Liver (tissue), 3 donors: ENCODE measurements at regions not wholly inside any gene's neighbourhood (a gene's known extent, or its start where the extent isn't known, plus 50 kb on each side); places are given as distances from the start of the nearest gene placed in this dataset.
"Not testable (repeated sequence)": the region's sequence is repeated elsewhere in the genome, so short reads cannot be mapped to it uniquely, and the experiment has no call there.

Experiments
- JUND ChIP-seq, 2 donors: IDR thresholded peaks; 2 replicates each; pipeline ENCODE4 v1.6.1; 2016; ENCODE audit warnings: antibody characterized with exemption in 2 of 2
- RAD21 ChIP-seq, 2 donors: IDR thresholded peaks; 2 replicates each; pipeline ENCODE4 v1.6.1; 2016; ENCODE audit warnings: antibody characterized with exemption in 2 of 2, mild to moderate bottlenecking in 2 of 2
- SP1 ChIP-seq: IDR thresholded peaks from 2 replicates; pipeline ENCODE4 v1.6.1; 2018; ENCODE audit warnings: antibody characterized with exemption, mild to moderate bottlenecking
- TF ChIP-seq, protein P1 (sequence below): fragments of 150-350 bp; IDR thresholded peaks from 2 replicates; pipeline ENCODE4 v1.5.1; 2017; ENCODE audit warnings: improper control_type of control experiment, low read depth, low read length; ENCODE audit not compliant: missing input control
- donor health status: healthy.
- donor health status: healthy.

- TF ChIP-seq RAD21 (IDR thresholded peaks at IDR 0.05); SP1; JUND (IDR thresholded peaks at IDR 0.05): not testable (repeated sequence)
- TF ChIP-seq, protein P1, sequence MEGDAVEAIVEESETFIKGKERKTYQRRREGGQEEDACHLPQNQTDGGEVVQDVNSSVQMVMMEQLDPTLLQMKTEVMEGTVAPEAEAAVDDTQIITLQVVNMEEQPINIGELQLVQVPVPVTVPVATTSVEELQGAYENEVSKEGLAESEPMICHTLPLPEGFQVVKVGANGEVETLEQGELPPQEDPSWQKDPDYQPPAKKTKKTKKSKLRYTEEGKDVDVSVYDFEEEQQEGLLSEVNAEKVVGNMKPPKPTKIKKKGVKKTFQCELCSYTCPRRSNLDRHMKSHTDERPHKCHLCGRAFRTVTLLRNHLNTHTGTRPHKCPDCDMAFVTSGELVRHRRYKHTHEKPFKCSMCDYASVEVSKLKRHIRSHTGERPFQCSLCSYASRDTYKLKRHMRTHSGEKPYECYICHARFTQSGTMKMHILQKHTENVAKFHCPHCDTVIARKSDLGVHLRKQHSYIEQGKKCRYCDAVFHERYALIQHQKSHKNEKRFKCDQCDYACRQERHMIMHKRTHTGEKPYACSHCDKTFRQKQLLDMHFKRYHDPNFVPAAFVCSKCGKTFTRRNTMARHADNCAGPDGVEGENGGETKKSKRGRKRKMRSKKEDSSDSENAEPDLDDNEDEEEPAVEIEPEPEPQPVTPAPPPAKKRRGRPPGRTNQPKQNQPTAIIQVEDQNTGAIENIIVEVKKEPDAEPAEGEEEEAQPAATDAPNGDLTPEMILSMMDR: not testable (repeated sequence)
Measured at GRCh38 chr7:142641252-142641651, 108.0 kb upstream of the PRSS1 start.
